GM08714 (cell line): ENCODE measurements at regions not wholly inside any gene's neighbourhood (a gene's known extent, or its start where the extent isn't known, plus 50 kb on each side); places are given as distances from the start of the nearest gene placed in this dataset.
A peak's percentile ranks its signal among the peaks of the same experiment; 100 is the strongest.

Experiments used
- H3K4me3 ChIP-seq: fragments of 200-500 bp; sonication (Bioruptor generic); 2 replicates; pipeline ENCODE4 v1.5.1; 2014; ENCODE audit warnings: mild to moderate bottlenecking, low read length, inconsistent platforms
- ZNF274 ChIP-seq: IDR thresholded peaks from 2 replicates; pipeline ENCODE4 v1.6.1; 2012; ENCODE audit warnings: mild to moderate bottlenecking, low read depth, low read length

GRCh38 chr17:77408284-77408683 lies 267.5 kb downstream of the SEC14L1 start:
- H3K4me3 ChIP-seq: no peak overlapping the region
- TF ChIP-seq ZNF274: no peak

GRCh38 chr17:77409282-77410161 lies 268.8 kb downstream of the SEC14L1 start:
- no peak overlapping the region for H3K4me3 ChIP-seq

GRCh38 chr17:77410470-77410869 lies 269.7 kb downstream of the SEC14L1 start:
- TF ChIP-seq ZNF274: no peak
- H3K4me3 ChIP-seq: no peak overlapping the region

More at GRCh38 chr17:77409282-77410161, 268.8 kb downstream of the SEC14L1 start:
- TF ChIP-seq ZNF274: no peak

GRCh38 chr17:77414811-77415400 lies 274.1 kb downstream of the SEC14L1 start:
- no peak for TF ChIP-seq ZNF274
- H3K4me3 ChIP-seq: no peak overlapping the region

GRCh38 chr17:77416105-77416713 lies 275.4 kb downstream of the SEC14L1 start:
- no peak for TF ChIP-seq ZNF274
- H3K4me3 ChIP-seq: no peak overlapping the region

GRCh38 chr17:77417575-77417974 lies 276.8 kb downstream of the SEC14L1 start:
- no peak overlapping the region for H3K4me3 ChIP-seq
- no peak for TF ChIP-seq ZNF274

GRCh38 chr17:77418609-77419008 lies 277.8 kb downstream of the SEC14L1 start:
- no peak overlapping the region for H3K4me3 ChIP-seq
- TF ChIP-seq ZNF274: no peak

GRCh38 chr17:77419095-77419494 lies 278.3 kb downstream of the SEC14L1 start:
- no peak for TF ChIP-seq ZNF274
- H3K4me3 ChIP-seq: no peak overlapping the region

- no peak for TF ChIP-seq ZNF274
- no peak overlapping the region for H3K4me3 ChIP-seq
Observed at GRCh38 chr17:77419547-77420094, 278.9 kb downstream of the SEC14L1 start.

GRCh38 chr17:77420095-77420803 lies 279.5 kb downstream of the SEC14L1 start:
- no peak for TF ChIP-seq ZNF274
- H3K4me3 ChIP-seq: peak overlapping the region; percentile 2; the same call in 1 of the 2 replicates

GRCh38 chr17:77420804-77421629 lies 280.2 kb downstream of the SEC14L1 start:
- TF ChIP-seq ZNF274: no peak
- peak overlapping the region; percentile 3; the same call in 1 of the 2 replicates for H3K4me3 ChIP-seq

GRCh38 chr17:77421630-77421972 lies 280.8 kb downstream of the SEC14L1 start:
- no peak overlapping the region; the same call in 1 of the 2 replicates for H3K4me3 ChIP-seq
- no peak for TF ChIP-seq ZNF274

- no peak for TF ChIP-seq ZNF274
- H3K4me3 ChIP-seq: no peak overlapping the region
Observed at GRCh38 chr17:77422104-77422747, 281.5 kb downstream of the SEC14L1 start.

- no peak overlapping the region for H3K4me3 ChIP-seq
- no peak for TF ChIP-seq ZNF274
Observed at GRCh38 chr17:77422748-77423113, 282.0 kb downstream of the SEC14L1 start.
